ENCODE measurements at regions not wholly inside any gene's neighbourhood (a gene's known extent, or its start where the extent isn't known, plus 50 kb on each side); places are given as distances from the start of the nearest gene placed in this dataset.

DNA sequence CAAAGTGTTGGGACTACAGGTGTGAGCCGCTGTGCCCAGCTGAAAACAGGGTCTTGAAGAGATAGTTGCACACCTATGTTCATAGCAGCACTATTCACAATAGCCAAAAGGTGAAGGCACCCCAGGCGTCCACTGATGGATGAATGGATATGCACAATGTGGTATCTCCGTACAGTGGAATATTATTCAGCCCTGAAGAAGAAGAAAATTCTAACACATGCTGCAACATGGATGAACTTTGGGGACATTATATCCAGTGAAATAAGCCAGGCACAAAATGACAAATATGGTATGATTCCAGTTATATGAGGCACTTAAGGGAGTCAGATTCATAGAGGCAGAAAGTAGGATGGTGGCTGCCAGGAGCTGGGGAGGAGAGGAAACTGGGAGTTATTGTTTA lies 137.6 kb upstream of the WNT4 start:
- no peak overlapping the region for H4K91ac ChIP-seq (ENCODE audit: low read length)
- H3K79me1 ChIP-seq (replicated peaks; ENCODE audit: low read length, poor library complexity, severe bottlenecking) = no peaks in the 10 kb centered on the region
- 89% methylated on average over 3 of the region's 3 CpGs for WGBS
- H3K36me3 ChIP-seq (ENCODE audit: control insufficient read depth in 1 of 2, insufficient read depth in 2 of 2, low read depth in 1 of 2, low read length in 2 of 2) = no peaks in the 10 kb centered on the region
- H2BK120ac ChIP-seq (ENCODE audit: low read depth, low read length) = no peak overlapping the region
- no peak overlapping the region for H2AK5ac ChIP-seq (ENCODE audit: low read length, severe bottlenecking)
- no peak overlapping the region for H2AFZ ChIP-seq (ENCODE audit: low read depth, low read length)
- no peak overlapping the region for H3K4me3 ChIP-seq (ENCODE audit: insufficient read depth in 1 of 2, low read depth in 1 of 2, low read length in 2 of 2)
- no peak overlapping the region for H3K18ac ChIP-seq (ENCODE audit: low read depth in 1 of 2, low read length in 2 of 2)
- H3K4me1 ChIP-seq (ENCODE audit: control insufficient read depth, insufficient read depth, low read depth, low read length) = no peaks in the 10 kb centered on the region
- no peak overlapping the region for H3K23ac ChIP-seq (ENCODE audit: low read length in 2 of 2)
- no peak overlapping the region for H3K4ac ChIP-seq (ENCODE audit: low read depth in 1 of 2, low read length in 2 of 2)
- H3K9me3 ChIP-seq (ENCODE audit: control insufficient read depth, low read length) = no peaks in the 10 kb centered on the region
- no peak overlapping the region for H3K27ac ChIP-seq (ENCODE audit: low read length, poor library complexity, severe bottlenecking)
- H3K9ac ChIP-seq (ENCODE audit: low read length) = no peak overlapping the region
- H3K27me3 ChIP-seq (ENCODE audit: control insufficient read depth in 1 of 2, insufficient read depth in 1 of 2, low read length in 2 of 2) = peaks cover 52 to 74% of the 10 kb centered on the region in 2 experiments
- no peak overlapping the region for H2BK12ac ChIP-seq (ENCODE audit: low read length in 2 of 2)
- H3K14ac ChIP-seq (ENCODE audit: low read length in 2 of 2) = no peak overlapping the region
- DNase-seq = no peak
- no peak overlapping the region for H2BK15ac ChIP-seq (ENCODE audit: low read depth, poor library complexity, severe bottlenecking)
- H3K4me2 ChIP-seq (ENCODE audit: low read length, poor library complexity, severe bottlenecking) = no peak overlapping the region
- H4K8ac ChIP-seq (ENCODE audit: low read length) = no peak overlapping the region
- H2BK5ac ChIP-seq (ENCODE audit: low read depth, low read length, poor library complexity, severe bottlenecking) = no peak overlapping the region

GRCh38 chr1:22281521-22282363 lies 138.8 kb upstream of the WNT4 start:
- no peak overlapping the region for H4K91ac ChIP-seq (ENCODE audit: low read length)
- no peak overlapping the region for H2BK120ac ChIP-seq (ENCODE audit: low read depth, low read length)
- H2BK15ac ChIP-seq (ENCODE audit: low read depth, poor library complexity, severe bottlenecking) = no peak overlapping the region
- H2BK12ac ChIP-seq (ENCODE audit: low read length in 2 of 2) = no peak overlapping the region
- no peaks in the 10 kb centered on the region for H3K36me3 ChIP-seq (ENCODE audit: control insufficient read depth in 1 of 2, insufficient read depth in 2 of 2, low read depth in 1 of 2, low read length in 2 of 2)
- no peak overlapping the region for H3K4me3 ChIP-seq (ENCODE audit: insufficient read depth in 1 of 2, low read depth in 1 of 2, low read length in 2 of 2)
- 91% methylated on average over 9 of the region's 11 CpGs for WGBS
- no peak overlapping the region for H3K14ac ChIP-seq (ENCODE audit: low read length in 2 of 2)
- H3K9me3 ChIP-seq (ENCODE audit: control insufficient read depth, low read length) = no peaks in the 10 kb centered on the region
- H4K8ac ChIP-seq (ENCODE audit: low read length) = no peak overlapping the region
- H3K4me2 ChIP-seq (ENCODE audit: low read length, poor library complexity, severe bottlenecking) = no peak overlapping the region
- H2AFZ ChIP-seq (ENCODE audit: low read depth, low read length) = no peak overlapping the region
- no peak overlapping the region for H2BK5ac ChIP-seq (ENCODE audit: low read depth, low read length, poor library complexity, severe bottlenecking)
- no peak overlapping the region for H3K9ac ChIP-seq (ENCODE audit: low read length)
- H3K23ac ChIP-seq (ENCODE audit: low read length in 2 of 2) = no peak overlapping the region
- H3K27ac ChIP-seq (ENCODE audit: low read length, poor library complexity, severe bottlenecking) = no peak overlapping the region
- peaks cover 43 to 66% of the 10 kb centered on the region in 2 experiments for H3K27me3 ChIP-seq (ENCODE audit: control insufficient read depth in 1 of 2, insufficient read depth in 1 of 2, low read length in 2 of 2)
- H2AK5ac ChIP-seq (ENCODE audit: low read length, severe bottlenecking) = no peak overlapping the region
- no peaks in the 10 kb centered on the region for H3K79me1 ChIP-seq (replicated peaks; ENCODE audit: low read length, poor library complexity, severe bottlenecking)
- no peak overlapping the region for H3K18ac ChIP-seq (ENCODE audit: low read depth in 1 of 2, low read length in 2 of 2)
- H3K4ac ChIP-seq (ENCODE audit: low read depth in 1 of 2, low read length in 2 of 2) = no peak overlapping the region
- DNase-seq = no peak
- no peaks in the 10 kb centered on the region for H3K4me1 ChIP-seq (ENCODE audit: control insufficient read depth, insufficient read depth, low read depth, low read length)

DNA sequence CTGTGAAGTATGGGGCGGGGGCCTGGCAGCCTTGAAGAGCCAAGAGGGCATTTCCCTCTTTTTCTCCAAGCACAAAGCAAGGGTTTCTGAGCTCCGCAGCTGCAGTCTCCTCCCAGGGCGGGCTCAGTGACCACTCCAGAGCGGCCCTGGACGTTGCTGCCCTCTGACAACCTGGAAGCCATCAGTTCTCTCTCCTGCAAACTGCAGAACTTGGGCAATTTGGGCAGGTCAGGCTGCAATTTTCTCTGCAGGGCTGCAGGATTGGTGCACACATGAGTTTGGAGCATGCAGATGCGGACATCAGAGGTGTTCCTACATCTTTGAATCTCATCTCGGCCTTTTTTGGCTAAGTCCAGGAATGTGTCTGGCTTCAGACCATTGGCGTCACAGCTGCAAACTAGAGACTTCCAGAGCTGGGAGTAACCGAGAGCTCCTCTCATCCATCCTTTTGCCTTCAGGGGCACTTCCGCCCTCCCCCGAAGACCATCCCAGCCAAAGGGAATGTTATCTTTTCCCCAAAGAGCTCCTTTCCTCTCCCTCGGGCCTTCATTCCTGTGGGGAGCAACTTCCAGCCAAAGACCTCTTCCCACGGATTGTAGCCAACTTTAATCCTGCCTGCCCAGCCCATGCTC lies 139.6 kb upstream of the WNT4 start:
- H3K4me3 ChIP-seq (ENCODE audit: insufficient read depth in 1 of 2, low read depth in 1 of 2, low read length in 2 of 2) = no peak overlapping the region
- H2BK120ac ChIP-seq (ENCODE audit: low read depth, low read length) = no peak overlapping the region
- H3K27me3 ChIP-seq (ENCODE audit: control insufficient read depth in 1 of 2, insufficient read depth in 1 of 2, low read length in 2 of 2) = peaks cover 37 to 59% of the 10 kb centered on the region in 2 experiments
- DNase-seq = no peak
- H3K79me1 ChIP-seq (replicated peaks; ENCODE audit: low read length, poor library complexity, severe bottlenecking) = no peaks in the 10 kb centered on the region
- H3K9me3 ChIP-seq (ENCODE audit: control insufficient read depth, low read length) = no peaks in the 10 kb centered on the region
- no peak overlapping the region for H3K27ac ChIP-seq (ENCODE audit: low read length, poor library complexity, severe bottlenecking)
- no peaks in the 10 kb centered on the region for H3K36me3 ChIP-seq (ENCODE audit: control insufficient read depth in 1 of 2, insufficient read depth in 2 of 2, low read depth in 1 of 2, low read length in 2 of 2)
- H2AK5ac ChIP-seq (ENCODE audit: low read length, severe bottlenecking) = no peak overlapping the region
- H3K23ac ChIP-seq (ENCODE audit: low read length in 2 of 2) = no peak overlapping the region
- no peak overlapping the region for H3K18ac ChIP-seq (ENCODE audit: low read depth in 1 of 2, low read length in 2 of 2)
- H2BK5ac ChIP-seq (ENCODE audit: low read depth, low read length, poor library complexity, severe bottlenecking) = no peak overlapping the region
- no peak overlapping the region for H2BK15ac ChIP-seq (ENCODE audit: low read depth, poor library complexity, severe bottlenecking)
- H3K4me2 ChIP-seq (ENCODE audit: low read length, poor library complexity, severe bottlenecking) = no peak overlapping the region
- H2BK12ac ChIP-seq (ENCODE audit: low read length in 2 of 2) = no peak overlapping the region
- no peak overlapping the region for H3K9ac ChIP-seq (ENCODE audit: low read length)
- H4K91ac ChIP-seq (ENCODE audit: low read length) = no peak overlapping the region
- H3K4ac ChIP-seq (ENCODE audit: low read depth in 1 of 2, low read length in 2 of 2) = no peak overlapping the region
- H3K4me1 ChIP-seq (ENCODE audit: control insufficient read depth, insufficient read depth, low read depth, low read length) = no peaks in the 10 kb centered on the region
- H3K14ac ChIP-seq (ENCODE audit: low read length in 2 of 2) = no peak overlapping the region
- 88% methylated on average over 12 of the region's 13 CpGs for WGBS
- H2AFZ ChIP-seq (ENCODE audit: low read depth, low read length) = no peak overlapping the region
- no peak overlapping the region for H4K8ac ChIP-seq (ENCODE audit: low read length)

DNA sequence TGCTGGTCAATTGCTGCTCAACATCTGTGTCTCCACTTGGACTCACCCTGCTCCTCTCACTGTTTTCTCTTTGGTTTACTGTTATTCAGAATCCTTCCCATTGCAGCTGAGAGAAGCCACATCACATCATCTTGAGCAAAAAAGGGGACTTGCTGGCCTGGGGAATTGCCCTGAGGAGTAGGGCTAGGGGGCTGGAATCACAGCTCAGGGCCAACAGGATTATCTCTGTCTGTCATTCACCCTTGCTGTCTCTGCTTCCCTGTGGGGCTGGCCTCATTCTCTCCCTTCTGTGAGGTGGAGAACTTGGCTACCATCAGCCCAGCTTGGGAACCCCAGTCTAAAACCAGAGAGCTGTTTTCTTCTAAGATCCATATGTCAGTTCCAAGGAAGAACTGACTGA lies 140.7 kb upstream of the WNT4 start:
- Histone ChIP-seq H3K14ac (ENCODE audit: low read length in 2 of 2) (no peak overlapping the region), H2AK5ac (ENCODE audit: low read length, severe bottlenecking) (no peak overlapping the region), H3K27ac (ENCODE audit: low read length, poor library complexity, severe bottlenecking) (no peak overlapping the region), H3K4me2 (ENCODE audit: low read length, poor library complexity, severe bottlenecking) (no peak overlapping the region), H2AFZ (ENCODE audit: low read depth, low read length) (no peak overlapping the region), H3K79me1 (replicated peaks; ENCODE audit: low read length, poor library complexity, severe bottlenecking) (no peaks in the 10 kb centered on the region), H3K4me1 (ENCODE audit: control insufficient read depth, insufficient read depth, low read depth, low read length) (no peaks in the 10 kb centered on the region), H2BK5ac (ENCODE audit: low read depth, low read length, poor library complexity, severe bottlenecking) (no peak overlapping the region), H3K36me3 (ENCODE audit: control insufficient read depth in 1 of 2, insufficient read depth in 2 of 2, low read depth in 1 of 2, low read length in 2 of 2) (no peaks in the 10 kb centered on the region), H3K4me3 (ENCODE audit: insufficient read depth in 1 of 2, low read depth in 1 of 2, low read length in 2 of 2) (no peak overlapping the region), H3K9me3 (ENCODE audit: control insufficient read depth, low read length) (no peaks in the 10 kb centered on the region), H2BK12ac (ENCODE audit: low read length in 2 of 2) (no peak overlapping the region), H3K18ac (ENCODE audit: low read depth in 1 of 2, low read length in 2 of 2) (no peak overlapping the region), H3K9ac (ENCODE audit: low read length) (no peak overlapping the region), H4K8ac (ENCODE audit: low read length) (no peak overlapping the region), H3K23ac (ENCODE audit: low read length in 2 of 2) (no peak overlapping the region), H3K4ac (ENCODE audit: low read depth in 1 of 2, low read length in 2 of 2) (no peak overlapping the region), H2BK120ac (ENCODE audit: low read depth, low read length) (peak overlapping the region; percentile 6), H3K27me3 (ENCODE audit: control insufficient read depth in 1 of 2, insufficient read depth in 1 of 2, low read length in 2 of 2) (peaks cover 28 to 52% of the 10 kb centered on the region in 2 experiments), H4K91ac (ENCODE audit: low read length) (no peak overlapping the region), H2BK15ac (ENCODE audit: low read depth, poor library complexity, severe bottlenecking) (no peak overlapping the region)
- no peak for DNase-seq

Measured in mesenchymal stem cell (in vitro differentiated cells and primary cell).